HCT116 (cell line): ENCODE measurements at regions not wholly inside any gene's neighbourhood (a gene's known extent, or its start where the extent isn't known, plus 50 kb on each side); places are given as distances from the start of the nearest gene placed in this dataset.

Experiments
- CEBPB ChIP-seq: IDR thresholded peaks from 2 replicates; pipeline ENCODE4 v1.6.1; 2012; ENCODE audit warnings: low read depth
- CTCF ChIP-seq, 3 experiments: fragments of 200-600 bp in 1 of 3; sonication (generic) in 1 of 3; IDR thresholded peaks in 2 of 3; conservative IDR thresholded peaks in 1 of 3; 2 replicates each; pipeline ENCODE4 v1.5.1; 2012 to 2017; ENCODE audit warnings: low read depth in 2 of 3, low read length in 2 of 3, antibody characterized with exemption in 1 of 3, borderline replicate concordance in 1 of 3, control low read depth in 1 of 3, mild to moderate bottlenecking in 1 of 3, mixed read lengths in 1 of 3, mixed run types in 1 of 3, moderate library complexity in 1 of 3; ENCODE audit not compliant: insufficient read depth in 1 of 3
- ELF1 ChIP-seq: IDR thresholded peaks from 2 replicates; pipeline ENCODE4 v1.6.1; 2012; ENCODE audit warnings: low read depth, borderline replicate concordance
- EZH2 ChIP-seq: fragments of 200-600 bp; sonication (generic); IDR thresholded peaks from 2 replicates; pipeline ENCODE4 v1.6.1; 2017; ENCODE audit warnings: antibody characterized with exemption, mixed run types
- EZH2phosphoT487 ChIP-seq: fragments of 200-600 bp; IDR thresholded peaks from 2 replicates; pipeline ENCODE4 v1.6.1; 2018; ENCODE audit warnings: antibody characterized with exemption, borderline replicate concordance
- JUND ChIP-seq: IDR thresholded peaks from 2 replicates; pipeline ENCODE4 v1.6.1; 2012
- POLR2A ChIP-seq: IDR thresholded peaks from 2 replicates; pipeline ENCODE4 v1.7.0; 2011; ENCODE audit warnings: borderline replicate concordance; ENCODE audit not compliant: insufficient read depth, insufficient read length; ENCODE audit errors: extremely low read depth
- POLR2AphosphoS5 ChIP-seq: IDR thresholded peaks from 2 replicates; pipeline ENCODE4 v1.6.1; 2011; ENCODE audit warnings: mild to moderate bottlenecking, low read depth, low read length, moderate library complexity
- REST ChIP-seq: IDR thresholded peaks from 2 replicates; pipeline ENCODE4 v1.6.1; 2012; ENCODE audit warnings: low read depth
- SIN3A ChIP-seq: IDR thresholded peaks from 2 replicates; pipeline ENCODE4 v1.6.1; 2012; ENCODE audit warnings: low read depth
- SP1 ChIP-seq: IDR thresholded peaks from 2 replicates; pipeline ENCODE4 v1.6.1; 2012; ENCODE audit warnings: low read depth
- ZNF274 ChIP-seq: fragments of 200-500 bp; sonication (Bioruptor generic); IDR thresholded peaks from 2 replicates; pipeline ENCODE4 v1.6.1; 2014; ENCODE audit warnings: mild to moderate bottlenecking, low read depth, low read length, inconsistent platforms

DNA sequence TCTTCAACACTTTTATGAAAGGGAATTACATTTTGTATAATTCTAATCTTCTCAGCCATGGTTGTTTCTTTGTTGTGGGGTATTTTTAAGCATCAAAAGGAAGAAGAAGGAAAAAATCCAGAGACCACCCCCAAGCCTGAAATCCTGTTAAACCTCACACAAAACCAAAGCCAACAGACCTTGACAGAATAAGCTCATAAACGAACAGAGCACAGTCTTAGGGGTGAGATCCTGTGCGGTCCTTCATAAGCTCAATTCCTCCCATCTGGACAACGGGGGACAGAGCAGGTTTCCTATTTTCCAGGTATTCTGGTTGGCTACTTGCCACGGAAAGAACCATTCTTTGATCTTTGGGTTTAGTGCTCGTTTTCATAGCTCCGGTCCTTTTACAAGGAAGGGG is 151.3 kb upstream of the SULF2 start:
- TF ChIP-seq ZNF274 (no peak), CTCF (IDR thresholded peaks at IDR 0.05 in 2 of 3, conservative IDR thresholded peaks at IDR 0.05 in 1 of 3; ENCODE audit: borderline replicate concordance in 1 of 3, insufficient read depth in 1 of 3, low read depth in 2 of 3, low read length in 2 of 3) (no peak), SP1 (no peak), POLR2AphosphoS5 (no peak), JUND (no peak), POLR2A (no peak), EZH2 (no peak), ELF1 (no peak), EZH2phosphoT487 (no peak), REST (no peak), SIN3A (no peak), CEBPB (no peak)
